ENCODE measurements at regions not wholly inside any gene's neighbourhood (a gene's known extent, or its start where the extent isn't known, plus 50 kb on each side); places are given as distances from the start of the nearest gene placed in this dataset.
"Not testable (repeated sequence)": the region's sequence is repeated elsewhere in the genome, so short reads cannot be mapped to it uniquely, and the experiment has no call there.

DNA sequence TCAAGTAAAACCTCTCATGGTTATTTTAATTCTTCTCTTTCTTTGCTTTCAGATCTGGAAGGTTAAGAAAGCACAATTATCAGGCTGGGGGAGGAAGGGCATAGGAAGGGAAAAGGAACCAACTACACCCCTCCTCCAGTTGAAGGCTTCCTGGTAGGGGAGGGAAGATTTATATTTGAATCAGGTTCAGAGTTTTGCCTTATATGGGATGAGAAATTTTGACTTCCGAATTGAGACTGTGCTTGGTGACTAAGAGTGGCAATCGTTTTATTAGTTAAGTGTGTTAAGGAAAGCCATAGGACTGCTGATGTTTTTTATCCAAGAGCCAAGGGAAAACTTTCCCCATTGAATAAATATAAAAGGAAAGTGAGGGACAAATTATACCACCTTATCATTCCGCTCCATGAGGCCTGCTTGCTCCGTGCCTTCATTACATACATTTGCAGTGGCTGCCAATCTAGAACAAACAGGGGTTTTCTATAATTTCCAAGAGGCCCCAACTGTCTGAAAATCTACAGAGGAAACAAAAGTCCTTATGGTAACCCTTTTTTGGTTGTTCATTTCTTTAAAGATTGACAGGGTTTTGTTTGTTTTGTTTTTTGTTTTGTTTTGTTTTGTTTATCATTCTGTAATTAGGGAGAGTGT, 115.7 kb upstream of the EPB41L4A start:
- DNase-seq = no peak

GRCh38 chr5:112535356-112535755, 116.3 kb upstream of the EPB41L4A start:
- no peak for DNase-seq

- DNase-seq = not testable (repeated sequence)
These were observed 125.5 kb upstream of the EPB41L4A start for GRCh38 chr5:112544558-112544957.

DNA sequence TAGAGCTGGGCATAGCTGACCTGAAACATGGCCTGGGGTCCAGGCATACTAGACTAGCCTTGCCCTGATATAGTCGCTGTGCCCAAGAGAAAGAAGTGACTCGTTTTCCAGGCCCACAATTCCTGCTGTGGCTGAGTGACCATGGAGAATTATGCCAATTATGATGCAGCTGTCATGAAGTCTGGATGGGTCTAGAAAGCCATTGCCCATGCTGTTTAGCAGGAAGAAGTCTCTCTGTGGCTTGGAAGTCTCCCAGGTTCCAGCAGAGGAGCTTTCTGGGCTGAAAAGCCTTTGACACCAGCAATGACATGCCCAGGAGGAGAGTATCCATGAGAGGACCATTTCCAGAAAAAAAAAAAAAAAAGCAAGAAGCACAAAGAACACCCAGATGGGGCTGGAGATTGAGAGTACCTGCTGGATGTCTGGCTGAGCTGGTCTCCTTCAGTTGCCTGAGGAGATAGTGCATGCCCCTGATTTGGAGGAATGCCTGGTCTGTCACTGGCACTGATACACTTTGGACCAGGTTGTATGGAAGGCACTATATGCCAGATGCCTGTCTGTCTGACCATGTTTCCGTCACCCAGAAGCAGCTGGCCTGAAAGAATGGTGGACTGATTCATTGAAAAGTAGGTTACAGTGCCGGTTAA, 128.0 kb upstream of the EPB41L4A start:
- no peak for DNase-seq

- no peak for DNase-seq
These were observed 129.3 kb upstream of the EPB41L4A start for GRCh38 chr5:112548246-112548881.

DNA sequence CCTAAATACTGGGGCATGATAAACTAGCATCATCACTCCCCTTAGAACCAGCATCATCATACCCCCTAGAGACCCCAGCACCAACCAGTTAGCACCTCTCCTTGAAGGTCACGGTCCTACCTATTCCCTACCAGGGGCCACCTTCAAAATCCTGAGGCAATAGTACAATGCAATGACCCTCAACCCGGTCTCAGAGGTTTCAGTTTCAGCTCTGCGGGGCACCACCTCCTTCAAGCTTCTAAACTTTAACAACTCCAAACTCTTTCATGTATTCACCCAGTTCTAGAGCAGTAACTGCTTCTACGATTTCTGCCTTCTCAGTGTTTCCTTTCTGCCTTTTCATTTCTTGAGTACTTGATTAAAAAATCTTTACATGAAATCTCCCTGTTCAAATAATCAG, 130.1 kb upstream of the EPB41L4A start:
- DNase-seq = no peak

DNA sequence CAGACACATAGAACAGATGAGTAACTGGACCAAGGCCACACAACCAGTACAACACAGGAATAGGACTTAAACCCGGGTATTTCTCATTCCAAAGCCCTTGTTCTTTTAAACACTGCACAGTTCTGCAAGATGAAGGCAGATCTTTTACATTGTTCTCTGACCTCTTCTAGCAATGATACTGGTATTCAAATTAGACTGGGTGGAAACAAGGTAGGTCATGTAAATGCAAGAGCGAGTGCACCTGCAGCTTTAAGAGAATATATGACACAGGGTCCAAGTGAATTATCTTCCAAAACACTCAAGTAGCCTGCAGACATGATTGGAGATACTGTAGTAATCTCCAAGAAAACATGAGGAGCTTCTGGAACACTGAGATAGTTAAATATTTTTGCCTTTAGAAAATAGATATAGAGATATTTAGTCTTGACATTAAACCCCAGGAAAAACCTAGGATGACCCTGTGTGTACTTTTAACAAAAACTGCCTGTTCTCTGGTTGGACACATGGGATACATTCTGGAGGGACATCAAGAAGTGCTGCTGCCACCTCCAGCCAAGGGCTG, 130.6 kb upstream of the EPB41L4A start:
- DNase-seq = no peak

- DNase-seq = peak; percentile 35
These were observed 132.4 kb upstream of the EPB41L4A start for GRCh38 chr5:112551419-112552032.

DNA sequence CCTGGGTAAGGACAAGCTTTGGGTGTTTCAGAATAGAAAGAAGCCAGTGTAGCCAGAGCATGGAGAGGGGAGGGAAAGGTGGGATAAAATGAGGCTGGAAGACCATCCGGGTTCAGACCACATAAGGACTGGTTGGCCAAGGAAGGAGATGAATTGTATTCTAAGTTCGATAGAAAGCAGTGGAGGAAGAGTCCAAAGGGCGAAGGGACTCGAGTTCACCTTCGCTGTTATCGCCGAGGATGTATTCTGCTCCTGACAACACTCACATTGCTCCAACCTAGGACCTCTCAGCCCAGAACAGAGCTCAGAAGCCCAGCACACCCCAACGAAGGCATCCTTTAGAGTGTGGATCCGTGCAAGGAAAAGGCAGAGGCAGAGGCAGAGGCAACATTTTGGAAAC, 133.1 kb upstream of the EPB41L4A start:
- DNase-seq = no peak

DNA sequence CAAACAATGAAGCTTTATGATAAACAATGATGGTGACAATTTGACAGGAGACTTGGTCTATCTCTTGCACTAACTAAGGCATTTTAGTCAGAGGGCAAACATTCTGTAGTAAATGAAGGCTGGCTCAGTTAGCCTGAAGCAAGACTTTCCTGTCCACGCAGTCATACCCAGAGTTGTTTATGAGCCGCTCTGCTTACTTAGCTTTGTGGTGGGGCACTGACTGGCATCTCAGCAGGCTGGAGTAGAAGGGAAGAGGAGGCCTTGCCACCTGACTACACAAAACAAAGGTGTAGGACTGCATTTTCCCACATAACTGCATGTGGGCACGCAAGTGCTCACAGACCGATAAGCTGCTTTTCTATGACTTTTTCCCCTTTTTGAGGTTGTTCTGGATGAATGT, 133.7 kb upstream of the EPB41L4A start:
- no peak for DNase-seq

GRCh38 chr5:112554101-112554977, 135.3 kb upstream of the EPB41L4A start:
- DNase-seq = no peak

GRCh38 chr5:112555197-112555596, 136.1 kb upstream of the EPB41L4A start:
- DNase-seq = no peak

DNA sequence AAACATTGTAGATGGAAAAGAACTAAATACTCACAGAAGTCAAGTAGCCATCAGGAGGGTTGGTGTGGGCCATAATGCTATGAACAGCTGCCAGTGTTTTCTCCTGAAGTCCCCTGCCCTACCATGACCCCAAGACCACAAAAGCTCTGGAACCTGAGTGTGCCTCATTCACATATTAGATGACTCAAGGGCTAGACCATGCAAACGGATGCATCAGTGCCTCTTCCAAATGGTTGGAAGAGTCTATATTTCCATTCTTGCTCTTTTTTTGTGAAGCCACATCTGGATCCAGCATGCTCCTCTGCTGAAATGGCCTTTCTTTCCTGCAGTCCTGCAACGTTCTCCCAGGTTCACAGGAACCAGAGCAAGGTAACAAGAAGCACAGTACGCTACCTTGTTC, 136.6 kb upstream of the EPB41L4A start:
- no peak for DNase-seq

- DNase-seq = not testable (repeated sequence)
These were observed 140.4 kb upstream of the EPB41L4A start for GRCh38 chr5:112559501-112559900.

- DNase-seq = no peak
These were observed 141.3 kb upstream of the EPB41L4A start for GRCh38 chr5:112560371-112560770.

DNA sequence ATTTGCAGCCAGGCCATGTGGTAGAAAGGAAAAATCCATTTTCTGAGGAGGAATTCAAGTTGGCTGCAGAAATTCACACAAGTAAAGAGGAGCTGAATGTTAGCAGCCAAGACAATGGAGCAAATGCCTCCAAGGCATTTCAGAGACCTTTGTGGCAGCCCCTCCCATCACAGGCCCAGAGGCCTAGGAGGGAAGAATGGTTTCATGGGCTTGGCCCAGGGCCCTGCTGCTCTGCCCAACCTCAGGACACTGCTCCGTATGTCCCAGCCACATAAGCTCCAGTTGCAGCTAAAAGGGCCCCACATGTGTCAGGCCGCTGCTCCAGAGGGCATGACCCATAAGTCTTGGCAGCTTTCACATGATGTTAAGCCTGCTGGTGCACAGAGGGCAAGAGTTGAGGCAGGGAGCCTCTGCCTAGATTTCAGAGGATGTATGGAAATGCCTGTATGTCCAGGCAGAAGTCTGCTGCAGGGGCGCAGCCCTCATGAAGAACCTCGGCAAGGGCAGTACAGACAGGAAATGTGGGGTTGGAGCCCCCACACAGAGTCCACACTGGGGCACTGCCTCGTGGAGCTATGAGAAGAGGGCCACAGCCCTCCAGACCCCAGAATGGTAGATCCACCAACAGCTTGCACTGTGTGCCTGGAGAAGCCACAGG, 144.2 kb upstream of the EPB41L4A start:
- DNase-seq = no peak

DNA sequence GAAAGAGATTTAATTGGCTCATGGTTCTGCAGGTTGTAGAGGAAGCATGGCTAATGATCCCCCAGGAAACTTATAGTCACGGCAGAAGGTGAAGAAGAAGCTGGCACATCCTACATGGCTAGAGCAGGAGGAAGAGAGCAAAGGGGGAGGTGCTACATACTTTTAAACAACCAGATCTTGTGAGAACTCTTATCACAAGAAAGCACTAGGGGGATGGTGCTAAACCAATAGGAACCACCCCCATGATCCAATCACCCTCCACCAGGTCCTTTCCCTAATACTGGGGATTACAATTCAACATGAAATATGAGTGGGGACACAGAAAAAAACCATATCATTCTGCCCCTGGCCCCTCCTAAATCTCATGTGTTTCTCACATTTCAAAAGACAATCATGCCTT, 147.2 kb upstream of the EPB41L4A start:
- DNase-seq = no peak

GRCh38 chr5:112569596-112569995, 150.5 kb upstream of the EPB41L4A start:
- no peak for DNase-seq

- DNase-seq = no peak
These were observed 151.8 kb upstream of the EPB41L4A start for GRCh38 chr5:112570708-112571444.

DNA sequence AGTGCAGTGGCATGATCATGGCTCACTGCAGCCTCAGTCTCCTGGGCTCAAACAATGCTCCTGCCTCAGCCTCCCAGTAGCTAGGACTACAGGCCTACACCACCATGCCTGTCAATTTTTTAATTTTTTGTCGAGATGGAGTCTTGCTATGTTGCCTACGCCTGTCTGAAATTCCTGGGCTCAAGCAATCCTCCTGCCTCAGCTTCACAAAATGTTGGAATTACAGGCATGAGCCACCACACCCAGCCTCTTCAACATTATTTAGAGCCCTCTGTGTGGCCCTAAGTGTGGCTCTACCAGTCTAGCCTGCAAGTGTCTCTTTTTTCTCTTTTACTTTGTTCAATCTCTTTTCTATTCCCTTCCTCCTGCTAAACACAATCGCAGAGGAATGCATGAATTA, 154.4 kb upstream of the EPB41L4A start:
- DNase-seq = no peak

- no peak for DNase-seq
These were observed 155.5 kb upstream of the EPB41L4A start for GRCh38 chr5:112574536-112574935.
